ENCODE measurements at regions not wholly inside any gene's neighbourhood (a gene's known extent, or its start where the extent isn't known, plus 50 kb on each side); places are given as distances from the start of the nearest gene placed in this dataset.

DNA sequence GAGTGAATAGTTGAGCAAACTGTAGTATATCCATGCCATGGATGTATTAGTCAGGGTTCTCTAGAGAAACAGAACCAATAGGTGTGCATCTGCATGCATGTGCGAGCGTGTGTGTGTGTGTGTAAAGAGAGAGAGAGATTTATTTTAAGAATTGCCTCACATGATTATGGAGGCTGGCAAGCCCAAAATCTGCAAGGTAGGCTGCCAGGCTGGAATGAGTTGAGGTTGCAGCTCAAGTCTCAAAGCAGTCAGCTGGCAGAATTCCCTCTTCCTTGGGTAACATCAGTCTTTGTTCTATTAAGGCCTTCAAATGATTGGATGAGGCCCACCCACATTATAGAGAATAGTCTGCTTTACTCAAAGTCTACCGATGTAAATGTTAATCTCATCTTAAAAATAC lies 187.8 kb downstream of the ANAPC1 start:
- TF ChIP-seq, protein P1, sequence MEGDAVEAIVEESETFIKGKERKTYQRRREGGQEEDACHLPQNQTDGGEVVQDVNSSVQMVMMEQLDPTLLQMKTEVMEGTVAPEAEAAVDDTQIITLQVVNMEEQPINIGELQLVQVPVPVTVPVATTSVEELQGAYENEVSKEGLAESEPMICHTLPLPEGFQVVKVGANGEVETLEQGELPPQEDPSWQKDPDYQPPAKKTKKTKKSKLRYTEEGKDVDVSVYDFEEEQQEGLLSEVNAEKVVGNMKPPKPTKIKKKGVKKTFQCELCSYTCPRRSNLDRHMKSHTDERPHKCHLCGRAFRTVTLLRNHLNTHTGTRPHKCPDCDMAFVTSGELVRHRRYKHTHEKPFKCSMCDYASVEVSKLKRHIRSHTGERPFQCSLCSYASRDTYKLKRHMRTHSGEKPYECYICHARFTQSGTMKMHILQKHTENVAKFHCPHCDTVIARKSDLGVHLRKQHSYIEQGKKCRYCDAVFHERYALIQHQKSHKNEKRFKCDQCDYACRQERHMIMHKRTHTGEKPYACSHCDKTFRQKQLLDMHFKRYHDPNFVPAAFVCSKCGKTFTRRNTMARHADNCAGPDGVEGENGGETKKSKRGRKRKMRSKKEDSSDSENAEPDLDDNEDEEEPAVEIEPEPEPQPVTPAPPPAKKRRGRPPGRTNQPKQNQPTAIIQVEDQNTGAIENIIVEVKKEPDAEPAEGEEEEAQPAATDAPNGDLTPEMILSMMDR (conservative IDR thresholded peaks at IDR 0.05; ENCODE audit: low read length), result no peak
- TF ChIP-seq EZH2phosphoT487 (IDR thresholded peaks at IDR 0.05; ENCODE audit: borderline replicate concordance), result no peak
